Activated CD8-positive, alpha-beta memory T cell treated with anti-CD3 and anti-CD28 coated beads, Interleukin-2, amount 10 ng/mL, durations not matched to agents 7 days and 5 days (primary cell): ENCODE measurements at regions not wholly inside any gene's neighbourhood (a gene's known extent, or its start where the extent isn't known, plus 50 kb on each side); places are given as distances from the start of the nearest gene placed in this dataset.

Experiments used
- ATAC-seq: fragments of 150-1000 bp; cut with Tn5 transposase; one replicate; pipeline ENCODE4 v1.10.0; 2021; ENCODE audit warnings: moderate library complexity
- CTCF ChIA-PET: fragments of 350-600 bp; sonication (Branson Sonifier 250); formaldehyde crosslinking; loops from one replicate; lab custom pipeline; 2021; ENCODE audit warnings: antibody characterized with exemption; lab: Charles Lee
- DNase-seq: peaks from one replicate; pipeline ENCODE4 v3.0.0-alpha.2; 2020
- H3K27ac Mint-ChIP-seq: one replicate; pipeline ENCODE4 v1.8.0; 2021; ENCODE audit warnings: mild to moderate bottlenecking, mixed read lengths
- H3K27me3 Mint-ChIP-seq: one replicate; pipeline ENCODE4 v1.8.0; 2021; ENCODE audit warnings: mixed read lengths
- H3K36me3 Mint-ChIP-seq: one replicate; pipeline ENCODE4 v1.8.0; 2021; ENCODE audit warnings: mild to moderate bottlenecking, mixed read lengths
- H3K4me1 Mint-ChIP-seq: one replicate; pipeline ENCODE4 v1.8.0; 2021; ENCODE audit warnings: mixed read lengths
- H3K4me3 Mint-ChIP-seq: one replicate; pipeline ENCODE4 v1.8.0; 2021; ENCODE audit warnings: mild to moderate bottlenecking, moderate library complexity, mixed read lengths
- H3K9me3 Mint-ChIP-seq: one replicate; pipeline ENCODE4 v1.8.0; 2022; ENCODE audit warnings: low read depth, mixed read lengths

- H3K36me3 Mint-ChIP-seq = no peaks in the 10 kb centered on the region
- ATAC-seq (no peak), DNase-seq (no peak)
- CTCF ChIA-PET = no interaction called here
- H3K4me3 Mint-ChIP-seq = no peak overlapping the region
- no peaks in the 10 kb centered on the region for H3K9me3 Mint-ChIP-seq
- no peak overlapping the region for H3K27ac Mint-ChIP-seq
- H3K27me3 Mint-ChIP-seq = no peaks in the 10 kb centered on the region
- H3K4me1 Mint-ChIP-seq = no peaks in the 10 kb centered on the region
Measured at GRCh38 chr11:70486731-70487130, 88.4 kb downstream of the CTTN start.

- no peaks in the 10 kb centered on the region for H3K9me3 Mint-ChIP-seq
- no peaks in the 10 kb centered on the region for H3K4me1 Mint-ChIP-seq
- H3K4me3 Mint-ChIP-seq = no peak overlapping the region
- no peaks in the 10 kb centered on the region for H3K27me3 Mint-ChIP-seq
- CTCF ChIA-PET = no interaction called here
- no peak overlapping the region for H3K27ac Mint-ChIP-seq
- H3K36me3 Mint-ChIP-seq = no peaks in the 10 kb centered on the region
- DNase-seq (no peak), ATAC-seq (no peak)
Measured at GRCh38 chr11:70487160-70487559, 88.8 kb downstream of the CTTN start.

DNA sequence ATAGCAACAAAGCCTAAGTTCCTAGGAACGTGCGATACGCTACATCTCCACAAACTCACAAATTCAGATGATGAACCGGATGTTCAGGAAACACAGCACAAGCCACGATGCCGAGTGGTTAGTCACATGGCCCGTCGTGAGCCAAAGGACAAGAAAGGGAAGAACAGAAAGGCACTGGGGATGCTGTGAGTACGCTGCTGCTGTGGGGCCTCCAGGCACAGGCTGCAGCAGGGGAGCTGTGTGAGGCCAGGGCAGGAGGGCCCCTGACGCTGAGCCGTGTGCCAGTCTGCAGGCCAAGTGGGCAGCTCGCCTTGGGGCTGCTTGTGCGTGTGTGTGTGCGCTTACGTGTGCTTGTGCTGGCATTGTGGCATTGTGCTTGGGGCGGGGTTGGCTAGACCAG is 89.4 kb downstream of the CTTN start:
- Mint-ChIP-seq H3K36me3 (no peaks in the 10 kb centered on the region), H3K27ac (no peak overlapping the region), H3K4me3 (no peak overlapping the region), H3K4me1 (no peaks in the 10 kb centered on the region), H3K27me3 (no peaks in the 10 kb centered on the region), H3K9me3 (no peaks in the 10 kb centered on the region)
- CTCF ChIA-PET = no interaction called here
- no peak for DNase-seq
- no peak for ATAC-seq

- Mint-ChIP-seq H3K36me3 (no peaks in the 10 kb centered on the region), H3K4me1 (no peaks in the 10 kb centered on the region), H3K27me3 (no peaks in the 10 kb centered on the region), H3K9me3 (no peaks in the 10 kb centered on the region), H3K4me3 (no peak overlapping the region), H3K27ac (no peak overlapping the region)
- ATAC-seq = no peak
- DNase-seq = no peak
- CTCF ChIA-PET = no interaction called here
Measured at GRCh38 chr11:70488171-70488703, 89.9 kb downstream of the CTTN start.

DNA sequence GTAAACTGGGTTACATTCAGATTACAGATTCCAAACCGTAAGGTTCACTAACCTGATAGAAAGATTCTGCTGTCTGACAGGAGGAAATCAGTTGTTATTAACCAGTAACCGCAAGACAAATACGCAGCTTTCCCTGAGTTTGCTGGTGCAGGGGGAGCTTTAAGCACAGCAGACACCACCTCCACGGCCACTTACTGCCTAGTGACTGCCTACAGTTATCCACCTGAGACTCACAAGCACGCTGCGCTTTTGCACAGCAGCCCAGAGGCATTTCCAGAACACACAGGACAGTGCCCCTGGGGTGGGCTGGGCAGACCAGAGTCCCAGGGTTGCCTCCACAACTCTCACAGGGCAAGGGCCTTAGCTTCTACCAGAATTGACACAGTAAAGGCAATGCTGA is 90.9 kb downstream of the CTTN start:
- Mint-ChIP-seq H3K4me3 (no peak overlapping the region), H3K27me3 (no peaks in the 10 kb centered on the region), H3K4me1 (no peaks in the 10 kb centered on the region), H3K9me3 (no peaks in the 10 kb centered on the region), H3K27ac (no peak overlapping the region), H3K36me3 (no peaks in the 10 kb centered on the region)
- ATAC-seq (no peak), DNase-seq (no peak)
- CTCF ChIA-PET = no interaction called here

GRCh38 chr11:70490208-70490607 is 91.9 kb downstream of the CTTN start:
- no peaks in the 10 kb centered on the region for H3K4me1 Mint-ChIP-seq
- no peak overlapping the region for H3K4me3 Mint-ChIP-seq
- H3K9me3 Mint-ChIP-seq = no peaks in the 10 kb centered on the region
- ATAC-seq = no peak
- CTCF ChIA-PET = no interaction called here
- H3K27me3 Mint-ChIP-seq = no peaks in the 10 kb centered on the region
- DNase-seq = no peak
- no peaks in the 10 kb centered on the region for H3K36me3 Mint-ChIP-seq
- H3K27ac Mint-ChIP-seq = no peak overlapping the region

GRCh38 chr11:70490723-70491558 is 92.6 kb downstream of the CTTN start:
- DNase-seq (no peak), ATAC-seq (no peak)
- no peak overlapping the region for H3K27ac Mint-ChIP-seq
- H3K27me3 Mint-ChIP-seq = no peaks in the 10 kb centered on the region
- no peak overlapping the region for H3K4me3 Mint-ChIP-seq
- CTCF ChIA-PET = no interaction called here
- H3K9me3 Mint-ChIP-seq = no peaks in the 10 kb centered on the region
- no peaks in the 10 kb centered on the region for H3K36me3 Mint-ChIP-seq
- no peaks in the 10 kb centered on the region for H3K4me1 Mint-ChIP-seq

GRCh38 chr11:70491696-70492472 is 93.6 kb downstream of the CTTN start:
- Mint-ChIP-seq H3K4me1 (no peaks in the 10 kb centered on the region), H3K4me3 (no peak overlapping the region), H3K9me3 (no peaks in the 10 kb centered on the region), H3K36me3 (no peaks in the 10 kb centered on the region), H3K27me3 (no peaks in the 10 kb centered on the region), H3K27ac (no peak overlapping the region)
- ATAC-seq = no peak
- CTCF ChIA-PET = no interaction called here
- DNase-seq = no peak

- no peak for ATAC-seq
- no peak for DNase-seq
- CTCF ChIA-PET = no interaction called here
- Mint-ChIP-seq H3K4me1 (no peaks in the 10 kb centered on the region), H3K27me3 (no peaks in the 10 kb centered on the region), H3K36me3 (no peaks in the 10 kb centered on the region), H3K27ac (no peak overlapping the region), H3K9me3 (no peaks in the 10 kb centered on the region), H3K4me3 (no peak overlapping the region)
Measured at GRCh38 chr11:70493089-70493474, 94.8 kb downstream of the CTTN start.

DNA sequence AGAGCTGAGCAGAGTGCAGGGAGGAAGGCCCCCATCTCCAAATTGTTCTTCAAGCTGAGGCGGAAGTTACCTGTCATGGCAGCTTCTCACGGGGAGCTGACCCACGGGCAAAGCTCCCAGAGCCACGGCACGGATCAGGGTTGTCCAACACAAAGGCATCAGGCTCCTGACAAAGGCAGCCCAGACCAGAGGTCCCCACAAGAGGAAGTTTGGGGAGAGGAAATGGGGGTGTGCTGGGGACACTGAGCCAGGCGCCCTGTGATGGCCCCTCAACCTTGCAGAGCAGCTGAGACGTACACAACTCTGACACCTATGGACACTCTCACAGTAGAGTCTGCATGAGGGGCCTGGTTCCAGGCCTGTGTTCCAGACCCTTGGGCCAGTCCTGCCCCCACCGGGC is 95.6 kb downstream of the CTTN start:
- H3K4me1 Mint-ChIP-seq = no peaks in the 10 kb centered on the region

GRCh38 chr11:70494559-70495350 is 96.4 kb downstream of the CTTN start:
- Mint-ChIP-seq H3K27me3 (no peaks in the 10 kb centered on the region), H3K27ac (no peak overlapping the region), H3K4me1 (no peaks in the 10 kb centered on the region), H3K9me3 (no peaks in the 10 kb centered on the region), H3K36me3 (no peaks in the 10 kb centered on the region), H3K4me3 (no peak overlapping the region)
- no peak for ATAC-seq
- CTCF ChIA-PET = no interaction called here
- no peak for DNase-seq

More for the DNA sequence above, 95.6 kb downstream of the CTTN start:
- Mint-ChIP-seq H3K4me3 (no peak overlapping the region), H3K27ac (no peak overlapping the region), H3K27me3 (no peaks in the 10 kb centered on the region), H3K36me3 (no peaks in the 10 kb centered on the region), H3K9me3 (no peaks in the 10 kb centered on the region)
- CTCF ChIA-PET = no interaction called here
- no peak for ATAC-seq
- DNase-seq = no peak

- ATAC-seq (no peak), DNase-seq (no peak)
- no peaks in the 10 kb centered on the region for H3K4me1 Mint-ChIP-seq
- no peaks in the 10 kb centered on the region for H3K36me3 Mint-ChIP-seq
- CTCF ChIA-PET = no interaction called here
- no peaks in the 10 kb centered on the region for H3K9me3 Mint-ChIP-seq
- H3K27me3 Mint-ChIP-seq = no peaks in the 10 kb centered on the region
- H3K4me3 Mint-ChIP-seq = no peak overlapping the region
- H3K27ac Mint-ChIP-seq = no peak overlapping the region
Measured at GRCh38 chr11:70495351-70496310, 97.3 kb downstream of the CTTN start.
